DOHH2 (cell line): ENCODE measurements at regions not wholly inside any gene's neighbourhood (a gene's known extent, or its start where the extent isn't known, plus 50 kb on each side); places are given as distances from the start of the nearest gene placed in this dataset.

Source experiments
- H3F3A ChIP-seq: fragments of 200-600 bp; sonication (generic), shearing (Covaris generic); 2 replicates; pipeline ENCODE4 v1.6.0; 2016; ENCODE audit warnings: antibody characterized with exemption, mild to moderate bottlenecking; ENCODE audit not compliant: control insufficient read depth, insufficient read depth
- H3K27ac ChIP-seq: fragments of 200-600 bp; sonication (generic); 2 replicates; pipeline ENCODE4 v1.5.1; 2014; ENCODE audit warnings: low read depth, mild to moderate bottlenecking, low read length, moderate library complexity
- H3K27me3 ChIP-seq: fragments of 200-600 bp; sonication (generic); 2 replicates; pipeline ENCODE4 v1.6.1; 2014; ENCODE audit warnings: mild to moderate bottlenecking, low read length, mixed read lengths; ENCODE audit not compliant: control insufficient read depth
- H3K36me3 ChIP-seq: fragments of 200-600 bp; sonication (generic); 2 replicates; pipeline ENCODE4 v1.6.1; 2014; ENCODE audit warnings: mild to moderate bottlenecking, low read length, moderate library complexity, mixed read lengths; ENCODE audit not compliant: control insufficient read depth
- H3K4me1 ChIP-seq: fragments of 200-600 bp; sonication (generic); 2 replicates; pipeline ENCODE4 v1.6.1; 2014; ENCODE audit warnings: mild to moderate bottlenecking, low read length, mixed read lengths; ENCODE audit not compliant: control insufficient read depth
- H3K4me2 ChIP-seq: fragments of 200-600 bp; sonication (generic); 2 replicates; pipeline ENCODE4 v1.6.0; 2014; ENCODE audit warnings: mild to moderate bottlenecking, low read length, moderate library complexity
- H3K4me3 ChIP-seq: fragments of 200-600 bp; sonication (generic); 2 replicates; pipeline ENCODE4 v1.5.1; 2014; ENCODE audit warnings: mild to moderate bottlenecking, low read length, mixed read lengths
- H3K79me2 ChIP-seq: fragments of 200-600 bp; sonication (generic); 2 replicates; pipeline ENCODE4 v1.6.1; 2014; ENCODE audit warnings: mild to moderate bottlenecking, low read length, mixed read lengths; ENCODE audit not compliant: control insufficient read depth
- H3K9me2 ChIP-seq: fragments of 200-600 bp; sonication (generic); replicated peaks from 2 replicates; pipeline ENCODE4 v1.6.1; 2014; ENCODE audit warnings: mild to moderate bottlenecking, low read length, mixed read lengths; ENCODE audit not compliant: control insufficient read depth
- H3K9me3 ChIP-seq: fragments of 200-600 bp; sonication (generic); 2 replicates; pipeline ENCODE4 v1.6.1; 2014; ENCODE audit warnings: antibody characterized with exemption, low read length, mixed read lengths; ENCODE audit not compliant: control insufficient read depth, insufficient read depth
- H4K20me1 ChIP-seq: fragments of 200-600 bp; sonication (generic); 2 replicates; pipeline ENCODE4 v1.6.0; 2014; ENCODE audit warnings: low read depth, mild to moderate bottlenecking, antibody characterized with exemption, low read length, moderate library complexity; ENCODE audit not compliant: control insufficient read depth, insufficient read depth
- CTCF ChIP-seq: fragments of 200-600 bp; sonication (generic); IDR thresholded peaks from one replicate; pipeline ENCODE4 v1.5.1; 2014; ENCODE audit warnings: antibody characterized with exemption, mild to moderate bottlenecking, low read depth, low read length; ENCODE audit not compliant: poor library complexity, severe bottlenecking
- EZH2phosphoT487 ChIP-seq: fragments of 200-600 bp; sonication (generic); IDR thresholded peaks from 2 replicates; pipeline ENCODE4 v1.6.1; 2017; ENCODE audit warnings: borderline replicate concordance, mild to moderate bottlenecking, antibody characterized with exemption, low read length, moderate library complexity, mixed read lengths

- H3K27ac ChIP-seq, result no peak overlapping the region
- no peaks in the 10 kb centered on the region for H4K20me1 ChIP-seq
- TF ChIP-seq EZH2phosphoT487 (no peak), CTCF (no peak)
- H3K9me2 ChIP-seq, result no peaks in the 10 kb centered on the region
- no peaks in the 10 kb centered on the region for H3K9me3 ChIP-seq
- no peaks in the 10 kb centered on the region for H3K79me2 ChIP-seq
- no peak overlapping the region for H3K4me2 ChIP-seq
- H3K36me3 ChIP-seq, result no peaks in the 10 kb centered on the region
- no peak overlapping the region for H3K4me3 ChIP-seq
- H3K27me3 ChIP-seq, result no peaks in the 10 kb centered on the region
- no peaks in the 10 kb centered on the region for H3K4me1 ChIP-seq
- H3F3A ChIP-seq, result no peaks in the 10 kb centered on the region
Measured at GRCh38 chr2:16397681-16398475, 267.8 kb downstream of the CYRIA start.

GRCh38 chr2:16396986-16397385, 268.6 kb downstream of the CYRIA start:
- Histone ChIP-seq H3K9me3 (no peaks in the 10 kb centered on the region), H3K36me3 (no peaks in the 10 kb centered on the region), H3K4me1 (no peaks in the 10 kb centered on the region), H3F3A (no peaks in the 10 kb centered on the region), H3K27me3 (no peaks in the 10 kb centered on the region), H3K27ac (no peak overlapping the region), H3K9me2 (no peaks in the 10 kb centered on the region), H4K20me1 (no peaks in the 10 kb centered on the region), H3K4me2 (no peak overlapping the region), H3K79me2 (no peaks in the 10 kb centered on the region), H3K4me3 (no peak overlapping the region)
- TF ChIP-seq EZH2phosphoT487 (no peak), CTCF (no peak)

- H3K79me2 ChIP-seq, result no peaks in the 10 kb centered on the region
- H3K9me3 ChIP-seq, result no peaks in the 10 kb centered on the region
- no peaks in the 10 kb centered on the region for H3F3A ChIP-seq
- H3K4me3 ChIP-seq, result no peak overlapping the region
- no peaks in the 10 kb centered on the region for H3K27me3 ChIP-seq
- no peak overlapping the region for H3K4me2 ChIP-seq
- no peak overlapping the region for H3K27ac ChIP-seq
- H3K9me2 ChIP-seq, result no peaks in the 10 kb centered on the region
- H3K4me1 ChIP-seq, result no peaks in the 10 kb centered on the region
- H3K36me3 ChIP-seq, result no peaks in the 10 kb centered on the region
- no peak for TF ChIP-seq EZH2phosphoT487
- TF ChIP-seq CTCF, result no peak
- H4K20me1 ChIP-seq, result no peaks in the 10 kb centered on the region
Measured at GRCh38 chr2:16396171-16396570, 269.5 kb downstream of the CYRIA start.
